GM23338 (cell line): ENCODE measurements at regions not wholly inside any gene's neighbourhood (a gene's known extent, or its start where the extent isn't known, plus 50 kb on each side); places are given as distances from the start of the nearest gene placed in this dataset.
A peak's percentile ranks its signal among the peaks of the same experiment; 100 is the strongest.

Source experiments
- ATAC-seq: fragments of 200-7000 bp; cut with Tn5 transposase; 3 replicates; pipeline ENCODE4 v1.9.1; 2020
- DNase-seq: peaks from one replicate; pipeline ENCODE4 v3.0.0-alpha.2; 2015; ENCODE audit warnings: low spot score
- H2AFZ ChIP-seq: fragments of 200-600 bp; sonication (generic); 2 replicates; pipeline ENCODE4 v1.8.0; 2016; ENCODE audit warnings: antibody characterized with exemption, mild to moderate bottlenecking, moderate library complexity
- H3F3A ChIP-seq: fragments of 200-600 bp; sonication (generic); replicated peaks from 2 replicates; pipeline ENCODE4 v1.8.0; 2017; ENCODE audit warnings: antibody characterized with exemption, mixed run types, low read depth
- H3K27ac ChIP-seq: fragments of 200-600 bp; sonication (generic); 2 replicates; pipeline ENCODE4 v1.6.1; 2016; ENCODE audit warnings: low read depth
- H3K27me3 ChIP-seq: fragments of 200-600 bp; sonication (generic); 2 replicates; pipeline ENCODE4 v1.8.0; 2016; ENCODE audit warnings: mild to moderate bottlenecking, mixed run types, moderate library complexity; ENCODE audit not compliant: insufficient read depth
- H3K36me3 ChIP-seq: fragments of 200-600 bp; sonication (generic); 2 replicates; pipeline ENCODE4 v1.8.0; 2016; ENCODE audit warnings: mild to moderate bottlenecking; ENCODE audit not compliant: insufficient read depth
- H3K4me1 ChIP-seq: fragments of 200-600 bp; sonication (generic); 2 replicates; pipeline ENCODE4 v1.8.0; 2016; ENCODE audit warnings: mild to moderate bottlenecking, moderate library complexity; ENCODE audit not compliant: insufficient read depth
- H3K4me2 ChIP-seq: fragments of 200-600 bp; sonication (generic); 2 replicates; pipeline ENCODE4 v1.7.1; 2017; ENCODE audit warnings: mixed run types
- H3K4me3 ChIP-seq: fragments of 200-600 bp; sonication (generic); 2 replicates; pipeline ENCODE4 v1.6.1; 2016; ENCODE audit warnings: mixed run types
- H3K79me2 ChIP-seq: fragments of 200-600 bp; sonication (generic); replicated peaks from 2 replicates; pipeline ENCODE4 v1.8.0; 2017; ENCODE audit warnings: mild to moderate bottlenecking; ENCODE audit not compliant: insufficient read depth
- H3K9me2 ChIP-seq: fragments of 200-600 bp; sonication (generic); 2 replicates; pipeline ENCODE4 v1.8.0; 2017; ENCODE audit not compliant: insufficient read depth
- H4K20me1 ChIP-seq: fragments of 200-600 bp; sonication (generic); replicated peaks from 2 replicates; pipeline ENCODE4 v1.8.0; 2017; ENCODE audit warnings: mild to moderate bottlenecking; ENCODE audit not compliant: insufficient read depth
- H3K27ac Mint-ChIP-seq: 2 replicates; pipeline ENCODE4 v1.8.0; 2020; ENCODE audit warnings: inconsistent platforms, mild to moderate bottlenecking, moderate library complexity, mixed read lengths
- H3K27me3 Mint-ChIP-seq: 3 replicates; pipeline ENCODE4 v1.8.0; 2022; ENCODE audit warnings: low read depth, mild to moderate bottlenecking, moderate library complexity, mixed read lengths, inconsistent platforms; ENCODE audit not compliant: insufficient read depth, poor library complexity
- H3K36me3 Mint-ChIP-seq: 3 replicates; pipeline ENCODE4 v1.8.0; 2021; ENCODE audit warnings: low read depth, mild to moderate bottlenecking, inconsistent platforms, moderate library complexity, mixed read lengths
- H3K4me1 Mint-ChIP-seq: 3 replicates; pipeline ENCODE4 v1.8.0; 2020; ENCODE audit warnings: mild to moderate bottlenecking, inconsistent platforms, mixed read lengths
- H3K4me3 Mint-ChIP-seq: 3 replicates; pipeline ENCODE4 v1.8.0; 2021; ENCODE audit warnings: moderate library complexity, mild to moderate bottlenecking, inconsistent platforms, mixed read lengths
- H3K9me3 Mint-ChIP-seq: 3 replicates; pipeline ENCODE4 v1.8.0; 2020; ENCODE audit warnings: moderate library complexity, mild to moderate bottlenecking, inconsistent platforms, mixed read lengths
- CREB1 ChIP-seq: fragments of 250-450 bp; sonication (Bioruptor Pico); IDR thresholded peaks from 2 replicates; pipeline ENCODE4 v1.5.0; 2020; ENCODE audit warnings: low read depth, mild to moderate bottlenecking, moderate library complexity
- EZH2 ChIP-seq: fragments of 200-600 bp; sonication (generic); IDR thresholded peaks from one replicate; pipeline ENCODE4 v1.8.0; 2017; ENCODE audit warnings: antibody characterized with exemption, mild to moderate bottlenecking, low read depth; ENCODE audit not compliant: unreplicated experiment
- EZH2phosphoT487 ChIP-seq: fragments of 200-600 bp; sonication (generic); IDR thresholded peaks from one replicate; pipeline ENCODE4 v1.8.1; 2018; ENCODE audit warnings: antibody characterized with exemption; ENCODE audit not compliant: unreplicated experiment
- JUNB ChIP-seq: IDR thresholded peaks from one replicate; pipeline ENCODE4 v1.6.1; 2016; ENCODE audit warnings: antibody characterized with exemption; ENCODE audit not compliant: unreplicated experiment
- NANOG ChIP-seq: IDR thresholded peaks from 2 replicates; pipeline ENCODE4 v1.6.1; 2016; ENCODE audit warnings: antibody characterized with exemption, borderline replicate concordance
- POLR2AphosphoS5 ChIP-seq: IDR thresholded peaks from 2 replicates; pipeline ENCODE4 v1.6.1; 2016; ENCODE audit warnings: antibody characterized with exemption, low read depth
- STAT1 ChIP-seq: IDR thresholded peaks from one replicate; pipeline ENCODE4 v1.6.1; 2016; ENCODE audit warnings: antibody characterized with exemption; ENCODE audit not compliant: unreplicated experiment
- ZNF114 ChIP-seq: fragments of 250-450 bp; sonication (Bioruptor Pico); IDR thresholded peaks from 2 replicates; pipeline ENCODE4 v1.5.0; 2020; ENCODE audit warnings: mild to moderate bottlenecking, moderate library complexity
- ZNF331 ChIP-seq: fragments of 250-450 bp; sonication (Bioruptor Pico); IDR thresholded peaks from 2 replicates; pipeline ENCODE4 v1.5.0; 2020; ENCODE audit warnings: low read depth, mild to moderate bottlenecking, moderate library complexity
- TF ChIP-seq, protein P1 (sequence below), 2 experiments: fragments of 200-600 bp in 1 of 2; sonication (generic) in 1 of 2; conservative IDR thresholded peaks; 2 replicates each; pipeline versions ENCODE4 v1.5.1 to v1.6.1; 2016 to 2017; ENCODE audit warnings: antibody characterized with exemption in 2 of 2, low read depth in 2 of 2, mild to moderate bottlenecking in 2 of 2, moderate library complexity in 1 of 2
- TF ChIP-seq, protein P2 (sequence below): IDR thresholded peaks from 2 replicates; pipeline ENCODE4 v1.6.1; 2016; ENCODE audit warnings: antibody characterized with exemption

DNA sequence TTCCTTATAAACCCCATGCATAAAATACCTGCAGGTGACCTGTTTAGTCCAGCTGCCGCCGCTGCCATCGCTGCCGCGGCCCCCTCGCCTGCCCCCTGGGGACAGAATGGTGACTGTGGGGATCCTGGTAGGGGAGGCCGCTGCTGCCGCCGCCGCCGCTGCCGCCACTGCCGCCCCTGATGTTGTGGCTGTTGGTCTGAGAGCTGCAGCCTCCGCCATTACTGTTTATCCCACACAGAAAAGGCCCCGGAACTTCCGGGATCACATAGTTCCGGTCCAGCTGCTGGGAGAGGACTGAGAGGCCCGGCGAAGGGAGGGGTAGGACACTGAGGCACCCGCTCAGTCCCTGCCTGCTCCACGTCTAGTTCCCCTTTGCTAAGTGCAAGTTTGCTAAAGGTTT, 244.9 kb downstream of the C12orf50 start:
- no peaks in the 10 kb centered on the region for H4K20me1 ChIP-seq
- peaks cover 2% of the 10 kb centered on the region for H3K27me3 Mint-ChIP-seq
- no peaks in the 10 kb centered on the region for H3K4me1 ChIP-seq

DNA sequence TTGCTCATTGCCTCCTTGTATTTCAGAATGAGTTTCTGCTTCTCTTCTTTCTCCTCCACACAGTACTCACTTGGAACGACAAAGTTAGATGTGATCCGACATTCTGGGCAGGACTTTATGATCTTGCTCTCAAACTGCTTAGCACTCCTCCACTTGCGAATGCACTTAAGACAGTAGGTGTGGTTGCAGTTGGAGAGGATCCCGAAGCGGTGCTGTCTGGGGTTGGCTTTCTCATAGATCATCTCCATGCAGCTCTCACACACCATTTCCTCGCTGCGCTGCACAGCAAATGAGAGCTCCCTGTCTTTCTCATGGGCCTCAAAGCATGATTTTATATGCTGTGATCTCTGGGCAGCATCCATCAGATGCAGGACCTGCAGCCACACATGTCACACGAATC, 245.7 kb downstream of the C12orf50 start:
- H3K9me2 ChIP-seq = no peaks in the 10 kb centered on the region
- no peak overlapping the region for H3K4me3 Mint-ChIP-seq
- H3K4me2 ChIP-seq = no peak overlapping the region
- no peaks in the 10 kb centered on the region for H3K4me1 Mint-ChIP-seq
- peaks cover 2% of the 10 kb centered on the region for H3K27me3 Mint-ChIP-seq
- H3K4me3 ChIP-seq = no peak overlapping the region
- no peaks in the 10 kb centered on the region for H4K20me1 ChIP-seq
- H3K9me3 Mint-ChIP-seq = no peaks in the 10 kb centered on the region
- ATAC-seq (no peak), DNase-seq (no peak)
- H3K27me3 ChIP-seq = no peaks in the 10 kb centered on the region
- H3K27ac Mint-ChIP-seq = no peak overlapping the region
- no peaks in the 10 kb centered on the region for H3K79me2 ChIP-seq
- H3K4me1 ChIP-seq = no peaks in the 10 kb centered on the region
- no peaks in the 10 kb centered on the region for H3K36me3 Mint-ChIP-seq
- no peak overlapping the region for H3K27ac ChIP-seq
- no peak overlapping the region for H2AFZ ChIP-seq
- no peaks in the 10 kb centered on the region for H3K36me3 ChIP-seq
- no peaks in the 10 kb centered on the region for H3F3A ChIP-seq
- TF ChIP-seq ZNF331 (no peak), JUNB (no peak), EZH2 (no peak), NANOG (no peak), EZH2phosphoT487 (no peak), CREB1 (CRISPR knock-in tag) (no peak)
- TF ChIP-seq, protein P1, sequence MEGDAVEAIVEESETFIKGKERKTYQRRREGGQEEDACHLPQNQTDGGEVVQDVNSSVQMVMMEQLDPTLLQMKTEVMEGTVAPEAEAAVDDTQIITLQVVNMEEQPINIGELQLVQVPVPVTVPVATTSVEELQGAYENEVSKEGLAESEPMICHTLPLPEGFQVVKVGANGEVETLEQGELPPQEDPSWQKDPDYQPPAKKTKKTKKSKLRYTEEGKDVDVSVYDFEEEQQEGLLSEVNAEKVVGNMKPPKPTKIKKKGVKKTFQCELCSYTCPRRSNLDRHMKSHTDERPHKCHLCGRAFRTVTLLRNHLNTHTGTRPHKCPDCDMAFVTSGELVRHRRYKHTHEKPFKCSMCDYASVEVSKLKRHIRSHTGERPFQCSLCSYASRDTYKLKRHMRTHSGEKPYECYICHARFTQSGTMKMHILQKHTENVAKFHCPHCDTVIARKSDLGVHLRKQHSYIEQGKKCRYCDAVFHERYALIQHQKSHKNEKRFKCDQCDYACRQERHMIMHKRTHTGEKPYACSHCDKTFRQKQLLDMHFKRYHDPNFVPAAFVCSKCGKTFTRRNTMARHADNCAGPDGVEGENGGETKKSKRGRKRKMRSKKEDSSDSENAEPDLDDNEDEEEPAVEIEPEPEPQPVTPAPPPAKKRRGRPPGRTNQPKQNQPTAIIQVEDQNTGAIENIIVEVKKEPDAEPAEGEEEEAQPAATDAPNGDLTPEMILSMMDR (conservative IDR thresholded peaks at IDR 0.05; ENCODE audit: low read depth in 2 of 2) = no peak

More for the DNA sequence above, 244.9 kb downstream of the C12orf50 start:
- peak overlapping the region; percentile 74; the same call in 1 of the 2 replicates for H2AFZ ChIP-seq
- Mint-ChIP-seq H3K4me3 (no peak overlapping the region), H3K27ac (no peak overlapping the region), H3K4me1 (no peaks in the 10 kb centered on the region), H3K9me3 (no peaks in the 10 kb centered on the region), H3K36me3 (no peaks in the 10 kb centered on the region)
- H3K27me3 ChIP-seq = no peaks in the 10 kb centered on the region
- no peak for DNase-seq
- no peaks in the 10 kb centered on the region for H3K9me2 ChIP-seq
- no peak overlapping the region for H3K27ac ChIP-seq
- no peak overlapping the region for H3K4me3 ChIP-seq
- no peaks in the 10 kb centered on the region for H3K79me2 ChIP-seq
- no peak for ATAC-seq
- no peaks in the 10 kb centered on the region for H3F3A ChIP-seq
- TF ChIP-seq ZNF114 (CRISPR knock-in tag) = no peak
- TF ChIP-seq, protein P2, sequence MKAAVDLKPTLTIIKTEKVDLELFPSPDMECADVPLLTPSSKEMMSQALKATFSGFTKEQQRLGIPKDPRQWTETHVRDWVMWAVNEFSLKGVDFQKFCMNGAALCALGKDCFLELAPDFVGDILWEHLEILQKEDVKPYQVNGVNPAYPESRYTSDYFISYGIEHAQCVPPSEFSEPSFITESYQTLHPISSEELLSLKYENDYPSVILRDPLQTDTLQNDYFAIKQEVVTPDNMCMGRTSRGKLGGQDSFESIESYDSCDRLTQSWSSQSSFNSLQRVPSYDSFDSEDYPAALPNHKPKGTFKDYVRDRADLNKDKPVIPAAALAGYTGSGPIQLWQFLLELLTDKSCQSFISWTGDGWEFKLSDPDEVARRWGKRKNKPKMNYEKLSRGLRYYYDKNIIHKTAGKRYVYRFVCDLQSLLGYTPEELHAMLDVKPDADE = no peak
- no peak for TF ChIP-seq POLR2AphosphoS5
- no peak for TF ChIP-seq STAT1
- TF ChIP-seq, protein P1 (conservative IDR thresholded peaks at IDR 0.05; ENCODE audit: low read depth in 2 of 2) = no peak
- TF ChIP-seq CREB1 (CRISPR knock-in tag) = no peak
- H3K36me3 ChIP-seq = no peaks in the 10 kb centered on the region
- H3K4me2 ChIP-seq = no peak overlapping the region
